A673 (cell line): ENCODE measurements at regions not wholly inside any gene's neighbourhood (a gene's known extent, or its start where the extent isn't known, plus 50 kb on each side); places are given as distances from the start of the nearest gene placed in this dataset.

Source experiments
- BruUV-seq: library from RNA; stranded (reverse); fragments of 400-500 nt; replicated peaks from 2 replicates; lab custom pipeline; 2021; lab: Mats Ljungman, UMichigan
- CTCF ChIA-PET: fragments of 300-600 bp; sonication (Branson Sonifier 250); formaldehyde crosslinking; loops from one replicate; lab custom pipeline; 2022; ENCODE audit warnings: antibody characterized with exemption; lab: Charles Lee
- POLR2A ChIA-PET: fragments of 300-600 bp; sonication (Branson Sonifier 250); formaldehyde crosslinking; loops from one replicate; lab custom pipeline; 2022; ENCODE audit warnings: antibody characterized with exemption; ENCODE audit not compliant: low non-redundant PET; lab: Charles Lee
- DNase-seq: peaks from one replicate; pipeline ENCODE4 v3.0.0-alpha.2; 2015; ENCODE audit warnings: low spot score
- H3K27ac ChIP-seq: fragments of 200-600 bp; sonication (generic); 2 replicates; pipeline ENCODE4 v1.5.1; 2016; ENCODE audit warnings: mixed run types, low read depth, mild to moderate bottlenecking, mixed read lengths, antibody characterized with exemption, low read length; ENCODE audit not compliant: poor library complexity, severe bottlenecking
- H3K27me3 ChIP-seq: fragments of 200-600 bp; sonication (generic); replicated peaks from 2 replicates; pipeline ENCODE4 v1.6.1; 2017; ENCODE audit warnings: mixed run types, low read depth, mild to moderate bottlenecking, mixed read lengths, antibody characterized with exemption, low read length; ENCODE audit not compliant: insufficient read depth, poor library complexity
- H3K36me3 ChIP-seq: fragments of 200-600 bp; sonication (generic); 2 replicates; pipeline ENCODE4 v1.6.1; 2016; ENCODE audit warnings: mixed run types, mild to moderate bottlenecking, mixed read lengths, antibody characterized with exemption, low read length; ENCODE audit not compliant: insufficient read depth, poor library complexity, severe bottlenecking
- H3K4me1 ChIP-seq: fragments of 200-600 bp; sonication (generic); 2 replicates; pipeline ENCODE4 v1.6.1; 2017; ENCODE audit warnings: mixed run types, mild to moderate bottlenecking, mixed read lengths, antibody characterized with exemption, low read length; ENCODE audit not compliant: insufficient read depth, poor library complexity, severe bottlenecking
- H3K4me3 ChIP-seq: fragments of 200-600 bp; sonication (generic); 2 replicates; pipeline ENCODE4 v1.5.1; 2016; ENCODE audit warnings: low read depth, mixed run types, mild to moderate bottlenecking, mixed read lengths, low read length; ENCODE audit not compliant: poor library complexity, severe bottlenecking
- H3K9me3 ChIP-seq: fragments of 200-600 bp; sonication (generic); 2 replicates; pipeline ENCODE4 v1.6.1; 2016; ENCODE audit warnings: mixed run types, low read depth, mild to moderate bottlenecking, mixed read lengths, antibody characterized with exemption, low read length; ENCODE audit not compliant: poor library complexity, severe bottlenecking
- CTCF ChIP-seq: fragments of 300-800, 200-600 bp; sonication (generic); conservative IDR thresholded peaks from 2 replicates; pipeline ENCODE4 v1.5.1; 2017; ENCODE audit warnings: low read depth, mild to moderate bottlenecking, antibody characterized with exemption, low read length, moderate library complexity, mixed read lengths
- EZH2 ChIP-seq: fragments of 200-600 bp; sonication (generic); IDR thresholded peaks from 2 replicates; pipeline ENCODE4 v1.6.1; 2017; ENCODE audit warnings: borderline replicate concordance, low read depth, mild to moderate bottlenecking, mixed read lengths, antibody characterized with exemption, low read length; ENCODE audit not compliant: poor library complexity, severe bottlenecking
- intact Hi-C: fragments of 100-400 bp; cut with micrococcal nuclease; formaldehyde crosslinking; loops from one replicate; pipeline ENCODE4 v1.10.0; 2022; ENCODE audit not compliant: unreplicated experiment

DNA sequence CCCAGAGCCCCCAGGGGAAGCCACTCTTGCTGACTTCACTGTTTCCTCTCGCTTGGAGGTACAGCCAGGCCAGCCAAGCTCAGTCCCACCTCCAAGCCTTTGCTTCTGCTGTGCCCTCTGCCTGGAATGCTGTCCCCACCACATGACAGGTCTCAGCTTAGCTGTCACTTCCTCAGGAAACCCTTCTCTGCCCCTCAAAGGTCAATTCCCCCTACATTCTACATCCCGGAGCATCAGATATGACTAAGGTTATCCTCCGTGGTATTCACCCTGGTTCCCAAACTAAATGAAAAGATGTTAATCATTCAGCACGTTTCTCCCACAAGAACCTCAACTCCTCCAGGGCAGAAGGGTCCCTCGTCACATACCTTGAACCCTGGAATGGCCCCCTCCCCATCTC is 53.5 kb downstream of the PTPRS start:
- POLR2A ChIA-PET: no interaction called here

GRCh38 chr19:5286465-5287029 is 54.1 kb downstream of the PTPRS start:
- no peaks in the 10 kb centered on the region for H3K9me3 ChIP-seq
- H3K36me3 ChIP-seq: peaks cover 29% of the 10 kb centered on the region
- no peak overlapping the region for H3K4me3 ChIP-seq
- intact Hi-C loops: no loop called here
- no peak for DNase-seq
- peaks cover under 1% of the 10 kb centered on the region for H3K4me1 ChIP-seq
- BruUV-seq: no TSS peak
- H3K27ac ChIP-seq: peak overlapping the region; percentile 16
- ChIA-PET POLR2A (no interaction called here), CTCF (no interaction called here)
- H3K27me3 ChIP-seq: no peaks in the 10 kb centered on the region
- TF ChIP-seq CTCF (no peak), EZH2 (no peak)

More for the DNA sequence above, 53.5 kb downstream of the PTPRS start:
- TF ChIP-seq CTCF (no peak), EZH2 (no peak)
- DNase-seq: no peak
- H3K9me3 ChIP-seq: no peaks in the 10 kb centered on the region
- H3K27ac ChIP-seq: peak overlapping the region; percentile 16
- CTCF ChIA-PET: no interaction called here
- intact Hi-C loops: no loop called here
- H3K27me3 ChIP-seq: no peaks in the 10 kb centered on the region
- H3K36me3 ChIP-seq: peaks cover 29% of the 10 kb centered on the region
- no peak overlapping the region for H3K4me3 ChIP-seq
- H3K4me1 ChIP-seq: peaks cover 6% of the 10 kb centered on the region
- no TSS peak for BruUV-seq

GRCh38 chr19:5285955-5286354 is 54.7 kb downstream of the PTPRS start:
- intact Hi-C loops: no loop called here
- Histone ChIP-seq H3K4me1 (no peaks in the 10 kb centered on the region), H3K9me3 (no peaks in the 10 kb centered on the region), H3K27me3 (no peaks in the 10 kb centered on the region), H3K27ac (no peak overlapping the region), H3K4me3 (no peak overlapping the region), H3K36me3 (peaks cover 30% of the 10 kb centered on the region)
- TF ChIP-seq CTCF (no peak), EZH2 (no peak)
- POLR2A ChIA-PET: no interaction called here
- no peak for DNase-seq
- no TSS peak for BruUV-seq
- CTCF ChIA-PET: no interaction called here
